Activated CD4-positive, alpha-beta T cell treated with anti-CD3 and anti-CD28 coated beads, Interleukin-2, Interleukin-6, amounts not matched to agents 100 ng/mL and 50 ng/mL, durations not matched to agents 16 hours and 8 hours (primary cell): ENCODE measurements at regions not wholly inside any gene's neighbourhood (a gene's known extent, or its start where the extent isn't known, plus 50 kb on each side); places are given as distances from the start of the nearest gene placed in this dataset.

Source experiments
- DNase-seq: peaks from one replicate; pipeline ENCODE4 v3.0.0-alpha.2; 2020

DNA sequence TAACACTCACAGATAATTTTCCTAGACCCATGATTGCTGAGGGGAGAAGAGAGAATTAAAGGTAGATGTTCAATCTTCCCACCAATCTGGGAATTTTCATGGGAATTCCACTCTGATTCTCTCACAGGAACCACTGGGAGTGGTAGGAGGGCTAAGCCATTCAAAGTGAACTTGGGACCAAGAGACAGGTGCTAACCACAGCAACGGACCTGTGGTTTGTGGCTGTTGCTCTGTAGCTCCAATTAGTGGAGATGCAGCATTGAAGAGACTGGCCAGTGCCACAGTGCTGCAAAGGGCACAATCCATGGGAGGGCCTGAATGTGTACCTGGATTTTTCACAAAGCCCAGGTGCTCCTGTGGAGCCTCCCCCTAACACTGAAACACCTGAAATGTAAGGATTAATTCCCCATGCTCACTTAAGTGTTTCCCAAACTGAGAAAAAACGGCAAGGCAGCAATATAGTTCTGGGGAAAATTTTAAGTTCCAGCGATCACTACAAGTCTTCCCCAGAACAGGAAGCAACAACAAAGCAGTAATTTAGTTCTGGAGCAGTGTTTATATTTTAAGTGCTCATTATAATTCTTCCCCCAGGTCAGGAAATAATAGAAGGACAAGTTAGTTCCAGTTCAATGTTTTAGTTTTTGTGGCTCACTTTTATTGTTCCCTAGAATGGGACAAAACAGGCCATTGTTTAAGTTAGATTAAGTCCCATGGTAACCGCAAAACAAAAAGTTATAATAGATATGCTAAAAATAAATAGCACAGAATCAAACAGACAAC is 1045.8 kb downstream of the CNTNAP5 start:
- no peak for DNase-seq

DNA sequence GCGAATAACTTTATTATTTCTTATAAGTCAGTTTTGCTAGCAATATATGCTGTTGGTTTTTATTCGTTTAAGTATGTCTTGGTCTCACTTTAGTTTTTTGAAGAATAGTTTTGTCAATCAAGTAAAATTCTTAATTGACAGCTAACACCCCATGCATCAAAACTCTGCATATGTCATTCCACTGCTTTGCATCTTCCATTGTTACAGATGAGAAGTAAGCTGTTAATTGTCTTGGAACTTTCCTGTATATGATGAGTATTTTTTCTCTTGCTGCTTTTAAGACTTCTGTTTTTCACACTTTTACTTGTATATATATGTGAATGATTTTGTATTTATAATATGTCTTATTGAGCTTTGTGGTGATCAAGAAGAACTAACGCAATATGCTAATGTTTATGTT is 1048.4 kb downstream of the CNTNAP5 start:
- DNase-seq, result no peak

DNA sequence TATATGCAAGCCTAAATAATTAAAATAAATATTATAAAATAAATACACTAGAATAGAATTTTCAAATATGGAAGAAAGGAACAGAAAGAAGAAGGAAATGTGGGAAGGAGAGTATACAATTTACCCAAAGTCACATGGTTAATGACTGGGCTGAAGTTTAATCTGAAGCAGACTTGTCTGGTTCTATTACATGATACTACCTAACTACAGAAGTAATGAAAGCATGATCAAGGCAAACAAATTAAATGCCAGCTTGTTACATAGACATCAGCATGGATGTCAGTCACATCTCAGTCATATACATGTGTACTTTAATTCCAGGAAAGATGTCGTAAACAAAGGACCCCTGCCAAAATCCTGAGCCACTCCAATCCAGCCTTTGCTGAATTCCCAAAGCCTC is 1060.8 kb downstream of the CNTNAP5 start:
- no peak for DNase-seq

DNA sequence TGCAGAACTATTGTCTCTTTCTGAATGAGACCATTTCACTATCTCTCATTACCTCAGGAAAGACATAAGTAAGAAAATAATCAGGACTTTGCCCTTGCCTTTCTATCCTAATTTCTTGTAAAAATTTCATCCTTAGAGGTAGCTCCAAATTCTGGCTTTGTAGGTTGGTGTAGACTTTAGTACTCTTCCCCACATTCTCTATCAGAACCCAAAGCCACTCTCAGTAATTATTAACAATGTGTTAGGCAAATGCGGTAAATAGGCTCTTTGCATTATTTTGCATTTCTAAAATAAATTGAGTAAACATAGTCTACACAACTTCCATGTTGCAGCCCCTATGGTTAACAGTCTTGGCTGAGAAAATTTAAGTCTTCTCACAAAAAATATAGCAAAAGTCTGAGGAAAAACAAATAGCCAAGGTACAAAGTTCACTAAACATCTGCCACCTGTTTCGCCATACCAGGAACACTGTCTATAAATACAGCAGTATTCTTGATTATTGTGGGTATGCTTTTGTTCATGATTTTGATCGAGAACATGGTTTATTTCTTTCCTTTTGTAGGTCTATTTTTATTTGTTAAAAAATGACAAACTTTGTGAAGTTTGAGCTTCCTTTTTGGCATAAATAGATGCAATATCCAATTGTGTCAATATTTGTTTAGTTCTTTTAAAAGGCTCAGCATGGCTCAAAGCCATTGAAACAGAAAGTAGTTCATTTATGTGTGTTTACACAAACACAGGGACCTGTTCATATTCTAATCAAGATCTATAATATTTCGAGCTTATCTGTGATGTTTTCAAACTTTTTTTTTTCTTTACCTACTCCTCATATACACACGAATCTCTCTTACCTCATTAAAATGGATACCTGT is 1061.5 kb downstream of the CNTNAP5 start:
- DNase-seq, result no peak

DNA sequence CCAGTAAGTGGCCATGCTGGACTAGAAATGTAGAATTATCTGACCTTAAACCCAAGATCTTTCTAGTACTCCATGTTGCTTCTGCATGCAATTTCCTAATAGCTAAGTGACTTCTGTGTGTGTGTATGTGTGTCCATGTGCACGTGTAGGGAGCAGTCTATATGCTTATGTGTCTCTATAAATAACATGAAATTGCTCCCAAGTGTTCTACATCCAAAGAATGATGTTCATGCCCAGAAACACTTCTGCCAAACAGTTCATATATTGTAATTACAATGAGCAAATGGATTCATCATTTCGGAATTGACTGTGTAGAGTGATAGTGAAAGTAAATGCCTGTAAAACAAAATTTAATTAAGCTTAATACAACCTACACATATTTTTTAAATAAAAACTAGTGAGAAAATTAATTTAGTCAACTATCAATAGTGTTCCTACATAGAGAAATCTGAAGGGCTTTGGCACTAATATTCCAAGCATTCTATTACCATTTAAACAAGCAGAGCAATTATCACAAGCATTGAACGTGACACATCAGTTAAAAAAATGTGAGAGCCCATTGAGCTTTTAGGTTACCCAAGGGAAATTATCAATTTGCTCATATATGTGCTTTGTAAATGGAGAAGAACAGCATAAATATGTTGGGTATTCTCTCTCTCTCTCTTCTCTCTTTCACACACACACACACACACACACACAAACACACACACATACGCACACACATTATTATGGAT is 1067.4 kb downstream of the CNTNAP5 start:
- DNase-seq, result no peak

DNA sequence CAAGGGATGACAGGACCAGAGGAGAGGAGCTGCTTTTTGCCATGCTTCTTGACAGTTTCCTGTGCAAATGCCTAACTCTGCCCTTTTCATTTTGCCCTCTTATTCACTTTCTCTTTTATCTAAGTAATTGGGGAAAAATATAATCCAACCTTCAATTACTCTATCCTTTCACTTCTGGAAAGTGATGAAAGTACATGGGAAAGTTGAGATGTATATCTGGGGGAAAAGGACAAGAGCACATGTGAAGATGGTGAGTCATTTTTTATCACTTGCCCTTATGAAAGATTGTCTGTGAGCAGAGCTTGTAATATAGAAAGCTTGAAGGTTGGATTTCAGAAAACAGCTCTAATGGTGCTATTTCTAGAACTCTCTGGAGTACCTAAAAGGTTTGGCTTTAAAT is 1070.7 kb downstream of the CNTNAP5 start:
- DNase-seq, result no peak

DNA sequence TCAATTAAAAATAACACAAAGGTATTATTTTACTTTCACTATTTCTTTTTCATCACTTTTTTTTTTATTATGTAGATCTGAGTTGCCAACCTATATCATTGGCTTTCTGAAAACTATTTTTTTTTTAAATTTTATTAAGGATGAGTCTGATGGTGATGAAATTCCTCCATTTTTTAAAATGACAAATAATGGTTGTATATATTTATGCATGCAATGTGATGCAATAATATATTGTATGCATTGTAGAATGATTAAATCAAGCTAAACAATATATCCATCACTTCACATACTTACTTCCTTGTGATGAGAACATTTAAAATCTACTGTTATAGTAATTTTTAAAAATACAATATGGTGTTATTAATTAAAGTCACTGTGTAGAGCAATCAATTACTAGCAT is 1081.6 kb downstream of the CNTNAP5 start:
- no peak for DNase-seq

DNA sequence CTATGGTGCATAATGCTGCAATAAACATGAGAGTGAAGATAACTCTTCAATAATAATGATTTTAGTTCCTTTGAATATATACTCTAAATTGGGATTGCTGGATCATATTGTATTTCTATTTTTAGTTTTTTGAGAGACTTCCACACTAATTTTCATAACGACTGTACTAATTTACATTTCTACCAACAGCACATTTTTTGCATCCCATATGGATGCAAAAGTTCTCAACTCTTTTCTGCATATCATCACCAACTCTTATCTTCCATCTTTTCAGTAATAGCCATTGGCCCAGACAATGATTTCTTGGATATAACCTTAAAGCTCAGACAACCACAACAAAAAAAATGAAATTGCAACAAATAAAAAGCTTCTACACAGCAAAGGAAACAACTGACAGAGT is 1082.4 kb downstream of the CNTNAP5 start:
- no peak for DNase-seq

DNA sequence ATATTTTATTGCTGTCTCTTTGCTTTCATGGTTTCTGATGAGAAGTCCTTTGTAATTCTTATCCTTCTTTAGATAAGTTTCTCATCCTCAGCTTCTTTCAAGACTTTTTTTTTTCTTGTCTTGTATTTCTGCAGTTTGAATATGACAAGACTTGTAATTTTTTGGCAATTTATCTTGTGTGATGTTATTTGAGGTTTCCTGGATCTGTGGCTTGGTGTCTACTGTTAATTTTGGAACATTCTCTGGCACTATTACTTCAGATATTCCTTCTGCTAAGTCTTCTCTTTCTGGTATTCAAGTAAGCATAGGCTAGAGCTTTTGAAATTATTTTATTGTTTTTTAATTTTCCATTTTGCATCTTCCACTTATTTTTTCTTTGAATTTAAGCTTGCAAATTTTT is 1083.2 kb downstream of the CNTNAP5 start:
- DNase-seq, result no peak

DNA sequence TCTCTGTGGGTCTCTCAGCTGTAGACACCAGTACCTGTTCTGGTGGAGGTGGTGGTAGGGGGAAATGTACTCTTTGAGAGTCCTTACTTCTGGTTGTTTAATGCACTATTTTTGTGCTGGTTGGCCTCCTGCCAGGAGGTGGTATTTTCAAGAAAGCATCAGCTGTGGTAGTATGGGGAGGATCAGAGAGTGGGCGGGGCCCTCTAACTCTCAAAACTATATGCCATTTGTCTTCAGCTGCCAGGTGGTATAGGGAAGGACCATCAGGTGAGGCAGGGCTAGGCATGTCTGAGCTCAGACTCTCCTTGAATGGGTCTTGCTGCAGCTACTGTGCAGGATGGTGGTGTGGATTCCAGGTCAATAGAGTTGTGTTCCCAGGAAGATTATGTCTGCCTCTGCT is 1100.8 kb downstream of the CNTNAP5 start:
- no peak for DNase-seq

DNA sequence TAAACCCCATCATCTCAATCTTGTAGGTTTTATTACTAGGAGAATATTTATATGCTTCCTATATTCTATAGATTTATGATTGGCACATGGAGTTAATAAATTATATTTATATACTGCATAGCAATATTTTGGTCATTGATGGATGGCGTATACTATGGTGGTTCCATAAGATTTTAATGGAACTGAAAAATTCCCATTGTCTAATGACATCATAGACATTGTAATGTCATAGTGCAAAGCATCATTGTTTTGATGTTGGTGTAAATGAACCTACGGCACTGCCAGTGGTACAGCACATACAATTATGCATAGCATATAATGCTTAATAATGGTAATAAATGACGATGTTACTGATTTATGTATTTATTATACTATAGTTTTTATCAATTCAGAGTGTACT is 1135.9 kb downstream of the CNTNAP5 start:
- no peak for DNase-seq

DNA sequence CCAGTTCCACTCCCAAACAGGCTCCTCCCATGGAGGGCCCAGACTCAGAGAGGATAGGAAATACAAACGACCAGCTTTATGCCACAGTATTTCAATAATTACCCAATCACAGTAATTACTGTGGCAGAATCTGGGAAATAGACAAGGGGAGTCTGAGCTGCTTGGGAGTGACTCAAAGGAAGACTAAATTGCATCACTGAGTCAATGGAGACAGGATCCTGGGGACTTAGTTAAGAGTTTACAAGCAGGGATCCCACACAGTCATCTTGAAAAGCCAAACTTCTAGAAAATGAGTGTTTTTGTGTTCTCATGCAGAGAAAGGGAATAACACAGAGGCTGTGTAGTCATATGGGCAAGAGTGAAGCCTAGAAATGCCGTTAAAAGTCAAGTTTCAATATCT is 1142.1 kb downstream of the CNTNAP5 start:
- no peak for DNase-seq

DNA sequence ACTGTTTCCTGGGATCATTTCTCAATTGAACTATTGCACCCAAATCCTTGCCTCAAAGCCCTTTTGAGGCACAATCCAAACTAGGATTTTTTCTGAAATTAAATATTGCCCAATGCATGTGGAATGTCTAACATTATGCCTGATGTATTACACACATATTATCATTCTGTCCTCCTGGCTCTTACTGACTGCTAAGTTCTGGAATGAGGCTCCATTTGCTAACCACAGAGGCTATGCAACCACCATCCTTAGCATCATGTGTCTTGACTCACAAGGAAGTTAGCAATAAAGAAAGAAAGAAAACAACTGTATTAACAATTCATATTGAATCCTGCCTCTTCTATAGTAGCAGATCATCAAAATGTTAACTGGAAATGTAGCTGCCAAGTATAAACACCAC is 1142.7 kb downstream of the CNTNAP5 start:
- DNase-seq, result no peak

DNA sequence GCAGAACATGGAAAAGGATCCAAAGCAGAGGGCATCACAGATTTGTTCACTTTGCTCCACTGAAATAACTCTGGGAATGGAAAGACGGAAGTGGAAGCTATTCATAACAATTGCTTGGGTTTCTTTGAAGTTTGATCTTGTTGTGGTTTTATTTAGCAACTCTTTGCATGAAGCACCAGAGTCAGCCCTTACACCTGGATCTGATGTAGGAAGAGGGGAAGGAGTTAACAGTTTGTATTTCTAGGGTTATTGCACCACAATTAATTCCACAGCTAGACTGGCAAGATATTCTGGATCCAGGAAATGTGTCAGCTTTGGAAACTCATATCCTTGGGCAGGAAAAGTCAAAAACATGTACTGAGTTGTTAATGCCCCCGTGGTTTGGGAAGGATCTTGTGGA is 1143.4 kb downstream of the CNTNAP5 start:
- no peak for DNase-seq

DNA sequence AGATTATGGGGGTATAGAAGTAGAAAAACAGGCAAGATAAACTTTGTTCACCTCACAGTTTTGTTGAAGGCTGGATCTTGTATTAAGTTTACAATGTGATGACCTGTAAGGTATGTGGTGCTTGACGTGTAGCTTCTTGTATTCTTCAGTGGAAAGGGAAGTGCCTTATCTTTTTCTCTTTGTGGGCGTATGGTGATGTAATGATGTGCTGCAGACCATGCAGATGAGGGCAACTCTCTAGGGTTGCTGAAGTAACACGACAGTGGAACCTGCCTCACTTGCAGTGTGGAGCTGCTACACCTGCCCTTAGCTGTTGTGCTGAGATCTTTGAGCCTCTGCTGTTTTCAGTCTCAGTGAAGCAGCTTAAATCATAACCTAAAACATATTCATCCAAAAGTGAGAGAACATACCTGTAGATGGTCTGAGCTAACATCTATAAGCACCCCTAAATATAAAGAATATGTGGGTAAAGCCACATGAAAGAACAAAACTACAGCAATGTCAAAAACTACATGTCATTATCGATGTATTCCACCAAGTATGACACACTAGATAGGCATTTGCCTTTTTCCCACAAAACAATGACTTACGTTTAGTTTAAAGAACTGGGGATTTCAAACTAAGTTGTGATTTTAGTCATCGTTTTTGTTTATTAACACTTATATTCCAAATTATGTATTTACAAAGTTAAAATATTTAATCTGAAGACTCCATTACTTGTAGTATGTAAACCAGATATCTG is 1144.1 kb downstream of the CNTNAP5 start:
- DNase-seq, result no peak

DNA sequence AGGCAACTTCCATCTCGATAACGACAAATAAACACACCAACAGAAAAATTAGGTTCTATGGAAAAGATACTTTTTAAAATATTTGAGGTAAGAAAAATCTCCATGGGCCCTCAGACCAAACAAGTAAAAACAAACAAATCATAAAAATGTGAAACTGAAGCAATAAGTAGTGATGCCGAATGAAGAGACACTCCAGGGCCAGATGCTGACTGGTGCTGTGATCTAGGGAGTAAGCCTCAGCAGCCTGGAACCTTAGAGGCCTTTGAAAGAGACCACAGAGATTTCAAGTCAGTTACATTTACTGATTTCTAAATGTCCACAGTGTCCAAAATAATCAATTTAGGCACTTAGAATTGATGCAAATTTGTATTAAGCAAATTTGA is 1144.7 kb downstream of the CNTNAP5 start:
- no peak for DNase-seq

DNA sequence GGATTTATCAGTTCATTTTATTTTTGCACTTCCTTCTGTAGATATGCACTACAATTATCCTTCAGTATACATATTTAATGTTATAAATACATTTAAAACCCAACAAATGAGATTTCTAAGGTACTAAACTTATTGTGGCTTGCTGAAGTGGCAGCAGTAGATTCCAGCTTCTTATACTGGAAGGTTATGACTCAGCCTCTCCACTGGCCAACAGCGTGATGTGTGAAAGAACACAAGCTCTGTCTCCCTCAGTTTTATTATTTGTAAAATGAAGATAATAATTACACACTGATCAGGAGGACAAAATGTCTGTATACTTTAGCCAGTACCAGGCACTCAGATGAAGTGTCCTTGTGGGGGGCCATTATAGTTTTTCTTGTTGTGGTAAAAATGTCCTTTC is 1147.1 kb downstream of the CNTNAP5 start:
- DNase-seq, result no peak

DNA sequence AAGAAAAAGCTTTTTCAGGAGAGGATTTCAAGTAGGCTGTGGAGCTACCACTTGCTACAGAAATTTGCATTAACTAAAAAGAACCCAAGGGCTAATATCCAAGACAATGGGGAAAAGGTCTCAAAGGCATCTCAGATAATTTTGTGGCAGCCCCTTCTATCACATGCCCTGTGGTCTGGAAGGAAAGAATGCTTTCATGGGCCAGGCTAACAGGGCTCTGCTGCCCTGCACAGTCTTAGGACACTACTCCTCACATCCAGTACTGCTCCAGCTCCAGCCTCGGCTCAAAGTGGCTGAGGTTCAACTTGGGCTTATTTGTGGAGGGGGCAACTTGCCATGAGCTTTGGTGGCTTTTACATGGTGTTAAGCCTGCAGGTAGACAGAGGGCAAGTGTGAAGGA is 1150.3 kb downstream of the CNTNAP5 start:
- DNase-seq, result no peak

DNA sequence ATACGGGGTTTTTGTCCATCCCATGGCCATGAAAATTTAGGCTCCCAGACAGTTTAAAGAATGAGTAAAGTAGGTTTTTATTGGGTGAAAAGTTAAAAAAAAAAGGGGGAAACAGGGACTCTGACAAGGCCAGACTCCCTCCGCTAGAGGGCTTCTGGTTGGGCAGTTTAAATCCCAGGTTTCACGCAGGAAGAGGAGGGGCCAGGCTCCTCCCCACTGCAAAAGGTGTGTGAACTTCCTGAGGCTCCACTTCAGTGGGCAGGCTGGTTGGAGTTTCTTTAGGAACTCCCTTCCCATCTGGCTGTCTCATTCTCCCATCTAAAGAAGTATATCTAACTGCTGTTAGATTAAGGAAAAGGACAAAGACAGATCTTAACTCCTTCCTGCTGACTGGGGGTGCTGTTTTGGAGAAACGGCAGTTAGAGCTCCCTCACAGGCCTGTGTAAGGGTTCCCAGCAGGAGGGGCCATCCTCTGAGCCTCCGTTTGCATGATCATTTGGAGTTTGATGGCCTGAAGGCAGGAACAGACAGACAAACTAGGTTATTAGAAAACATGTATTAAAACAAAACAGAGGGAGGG is 1160.7 kb downstream of the CNTNAP5 start:
- DNase-seq, result no peak

DNA sequence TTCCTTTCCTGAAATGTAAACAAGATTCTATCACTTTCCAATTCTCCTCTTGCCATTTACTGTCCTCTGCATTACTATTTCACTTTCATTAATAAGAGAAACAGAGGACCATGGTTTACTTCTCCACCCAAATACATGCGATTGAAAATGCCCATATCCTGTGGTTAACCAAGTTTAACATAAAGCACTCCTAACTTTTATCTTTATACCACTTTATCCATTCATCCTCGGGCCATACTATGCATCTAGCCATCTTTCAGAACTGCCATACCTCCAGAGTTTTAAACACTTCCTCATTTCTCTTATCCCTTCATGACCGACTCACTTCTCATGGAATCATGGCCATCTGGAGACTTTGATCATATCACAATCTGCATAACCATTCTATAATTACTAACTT is 1182.3 kb downstream of the CNTNAP5 start:
- no peak for DNase-seq

DNA sequence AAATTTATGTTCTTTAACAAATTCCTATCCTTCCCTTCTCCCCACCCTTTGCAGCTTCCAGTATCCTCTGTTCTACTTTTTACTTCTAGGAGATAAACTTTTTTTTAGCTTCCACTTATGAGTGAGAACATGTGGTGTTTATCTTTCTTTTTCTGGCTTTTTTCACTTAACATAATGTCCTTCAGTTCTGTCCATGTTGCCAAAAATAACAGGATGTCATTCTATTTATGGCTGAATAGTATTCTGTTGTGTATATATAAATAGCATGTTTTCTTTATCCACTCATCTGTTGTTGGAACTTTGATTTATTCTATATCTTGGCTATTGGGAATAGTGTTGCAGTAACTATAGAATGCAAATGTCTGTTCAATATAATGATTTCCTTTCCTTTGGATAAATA is 1191.2 kb downstream of the CNTNAP5 start:
- no peak for DNase-seq

DNA sequence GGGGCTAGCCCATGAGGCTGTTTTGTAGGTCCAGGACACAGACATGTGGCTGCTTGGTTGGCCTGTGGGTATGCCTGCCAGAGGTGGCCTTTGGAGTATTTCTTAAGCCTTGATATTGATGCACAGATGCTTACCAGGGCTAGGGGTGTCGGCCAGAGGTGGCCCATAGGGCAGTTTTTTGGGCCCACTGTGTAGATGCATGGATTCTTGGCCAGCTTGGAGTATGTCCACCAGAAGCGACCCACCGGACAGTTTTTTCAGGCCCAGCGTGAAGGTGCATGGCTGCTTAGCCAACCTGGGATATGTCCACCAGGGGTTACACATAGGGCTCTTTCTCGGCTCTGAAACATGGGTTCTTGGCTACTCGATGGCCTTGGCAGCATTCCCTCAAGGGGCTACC is 1199.1 kb downstream of the CNTNAP5 start:
- DNase-seq, result no peak

DNA sequence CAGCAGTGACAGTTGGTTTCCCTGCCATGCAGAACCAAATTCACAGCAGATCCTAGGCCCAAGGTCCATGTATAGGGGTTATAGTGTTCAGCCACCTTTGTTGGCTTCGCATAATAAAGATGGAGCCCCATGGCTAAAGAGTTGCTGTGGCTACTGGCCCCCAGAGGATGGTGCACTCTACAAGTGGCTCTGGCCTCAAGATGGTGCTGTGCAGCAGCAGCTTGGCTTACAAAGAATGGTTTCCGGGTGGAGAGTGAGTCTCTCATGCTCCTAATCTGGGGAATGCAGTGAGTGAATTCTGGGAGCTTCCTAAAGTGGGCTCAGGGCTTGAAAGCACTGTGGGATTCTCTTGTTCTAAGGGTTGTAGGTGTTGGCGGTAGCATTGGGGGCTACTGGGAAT is 1199.7 kb downstream of the CNTNAP5 start:
- DNase-seq, result no peak
